Mesenchymal stem cell (in vitro differentiated cells and primary cell): ENCODE measurements at regions not wholly inside any gene's neighbourhood (a gene's known extent, or its start where the extent isn't known, plus 50 kb on each side); places are given as distances from the start of the nearest gene placed in this dataset.
"Not testable (repeated sequence)": the region's sequence is repeated elsewhere in the genome, so short reads cannot be mapped to it uniquely, and the experiment has no call there.

Source experiments
- DNase-seq: peaks from one replicate; pipeline ENCODE4 v3.0.0-alpha.2; 2013
- H2AFZ ChIP-seq: one replicate; pipeline ENCODE4 v1.6.1; 2013; ENCODE audit warnings: low read depth, mild to moderate bottlenecking, control low read depth, inconsistent platforms, low read length, moderate library complexity
- H2AK5ac ChIP-seq: 2 replicates; pipeline ENCODE4 v1.6.1; 2013; ENCODE audit warnings: low read length, moderate library complexity, mild to moderate bottlenecking, inconsistent platforms; ENCODE audit not compliant: severe bottlenecking
- H2BK120ac ChIP-seq: one replicate; pipeline ENCODE4 v1.6.1; 2013; ENCODE audit warnings: low read depth, mild to moderate bottlenecking, inconsistent platforms, low read length, moderate library complexity
- H2BK12ac ChIP-seq, 2 experiments: one replicate each; pipeline ENCODE4 v1.6.1; 2013; ENCODE audit warnings: inconsistent platforms in 2 of 2, low read length in 2 of 2, mild to moderate bottlenecking in 2 of 2, moderate library complexity in 2 of 2, control low read depth in 1 of 2
- H2BK15ac ChIP-seq: one replicate; pipeline ENCODE4 v1.6.1; 2013; ENCODE audit warnings: mild to moderate bottlenecking, low read depth, inconsistent platforms; ENCODE audit not compliant: poor library complexity, severe bottlenecking
- H2BK5ac ChIP-seq: 2 replicates; pipeline ENCODE4 v1.6.1; 2013; ENCODE audit warnings: low read depth, mild to moderate bottlenecking, low read length, control low read depth, inconsistent platforms; ENCODE audit not compliant: poor library complexity, severe bottlenecking
- H3K14ac ChIP-seq, 2 experiments: one replicate each; pipeline ENCODE4 v1.6.1; 2013; ENCODE audit warnings: inconsistent platforms in 2 of 2, low read length in 2 of 2, control low read depth in 1 of 2, mild to moderate bottlenecking in 1 of 2, moderate library complexity in 1 of 2
- H3K18ac ChIP-seq, 2 experiments: one replicate each; pipeline ENCODE4 v1.6.1; 2013; ENCODE audit warnings: inconsistent platforms in 2 of 2, low read length in 2 of 2, control low read depth in 1 of 2, low read depth in 1 of 2, mild to moderate bottlenecking in 1 of 2
- H3K23ac ChIP-seq, 2 experiments: one replicate each; pipeline ENCODE4 v1.6.1; 2013; ENCODE audit warnings: inconsistent platforms in 2 of 2, low read length in 2 of 2, mild to moderate bottlenecking in 2 of 2, moderate library complexity in 2 of 2, control low read depth in 1 of 2
- H3K27ac ChIP-seq: 2 replicates; pipeline ENCODE4 v1.5.1; 2013; ENCODE audit warnings: mild to moderate bottlenecking, moderate library complexity, low read length, control low read depth, inconsistent platforms; ENCODE audit not compliant: poor library complexity, severe bottlenecking
- H3K27me3 ChIP-seq, 2 experiments: 2 replicates each; pipeline versions ENCODE4 v1.6.1 to v1.7.0; 2013; ENCODE audit warnings: low read length in 2 of 2, mild to moderate bottlenecking in 2 of 2, moderate library complexity in 2 of 2, control low read depth in 1 of 2, inconsistent platforms in 1 of 2; ENCODE audit not compliant: control insufficient read depth in 1 of 2, insufficient read depth in 1 of 2
- H3K36me3 ChIP-seq, 2 experiments: 2 replicates each; pipeline versions ENCODE4 v1.6.1 to v1.7.0; 2013; ENCODE audit warnings: low read length in 2 of 2, control low read depth in 1 of 2, inconsistent platforms in 1 of 2, low read depth in 1 of 2, mild to moderate bottlenecking in 1 of 2; ENCODE audit not compliant: insufficient read depth in 2 of 2, control insufficient read depth in 1 of 2
- H3K4ac ChIP-seq, 2 experiments: one replicate each; pipeline ENCODE4 v1.6.1; 2013; ENCODE audit warnings: inconsistent platforms in 2 of 2, low read length in 2 of 2, mild to moderate bottlenecking in 2 of 2, moderate library complexity in 2 of 2, control low read depth in 1 of 2, low read depth in 1 of 2
- H3K4me1 ChIP-seq: 2 replicates; pipeline ENCODE4 v1.6.1; 2013; ENCODE audit warnings: low read depth, low read length, control low read depth; ENCODE audit not compliant: control insufficient read depth, insufficient read depth
- H3K4me2 ChIP-seq: 2 replicates; pipeline ENCODE4 v1.6.1; 2013; ENCODE audit warnings: low read length, mild to moderate bottlenecking, inconsistent platforms; ENCODE audit not compliant: poor library complexity, severe bottlenecking
- H3K4me3 ChIP-seq, 2 experiments: 2 replicates each; pipeline versions ENCODE4 v1.5.1 to v1.7.0; 2013; ENCODE audit warnings: low read length in 2 of 2, mild to moderate bottlenecking in 2 of 2, control low read depth in 1 of 2, low read depth in 1 of 2; ENCODE audit not compliant: insufficient read depth in 1 of 2
- H3K79me1 ChIP-seq: replicated peaks from 2 replicates; pipeline ENCODE4 v1.6.1; 2013; ENCODE audit warnings: mild to moderate bottlenecking, control low read depth, low read length, inconsistent platforms; ENCODE audit not compliant: poor library complexity, severe bottlenecking
- H3K9ac ChIP-seq: 2 replicates; pipeline ENCODE4 v1.7.0; 2013; ENCODE audit warnings: mild to moderate bottlenecking, low read length, moderate library complexity
- H3K9me3 ChIP-seq: 2 replicates; pipeline ENCODE4 v1.7.0; 2013; ENCODE audit warnings: mild to moderate bottlenecking, low read length; ENCODE audit not compliant: control insufficient read depth
- H4K8ac ChIP-seq: one replicate; pipeline ENCODE4 v1.6.1; 2013; ENCODE audit warnings: inconsistent platforms, mild to moderate bottlenecking, low read length, moderate library complexity
- H4K91ac ChIP-seq: one replicate; pipeline ENCODE4 v1.6.1; 2013; ENCODE audit warnings: mild to moderate bottlenecking, low read length, inconsistent platforms
- WGBS: methylation state at CpG from one replicate; pipeline ENCODE4 v1.1.7; 2013; ENCODE audit warnings: mixed read lengths; 5-methylcytosine and 5-hydroxymethylcytosine counted together

GRCh38 chr2:150249735-150250134 lies 237.7 kb downstream of the RND3 start:
- H3K27me3 ChIP-seq, H3K23ac ChIP-seq, H3K27ac ChIP-seq, H3K79me1 ChIP-seq, H3K18ac ChIP-seq, H2AK5ac ChIP-seq, H2AFZ ChIP-seq, H4K8ac ChIP-seq, H3K36me3 ChIP-seq, H3K9ac ChIP-seq, H3K4ac ChIP-seq, H3K14ac ChIP-seq, H2BK5ac ChIP-seq, H3K4me2 ChIP-seq, H3K9me3 ChIP-seq, H2BK12ac ChIP-seq, H4K91ac ChIP-seq, H3K4me3 ChIP-seq, DNase-seq, H2BK120ac ChIP-seq, H2BK15ac ChIP-seq, H3K4me1 ChIP-seq: not testable (repeated sequence)
- WGBS: 86% methylated on average over 1 of the region's 1 CpG

GRCh38 chr2:150247481-150247880 lies 240.0 kb downstream of the RND3 start:
- no peak overlapping the region for H4K91ac ChIP-seq
- H3K9me3 ChIP-seq: no peaks in the 10 kb centered on the region
- DNase-seq: no peak
- H2BK15ac ChIP-seq: no peak overlapping the region
- no peak overlapping the region for H2AK5ac ChIP-seq
- no peak overlapping the region for H3K18ac ChIP-seq
- WGBS: no CpG with 5 or more reads among the region's 1 CpG
- no peak overlapping the region for H2BK5ac ChIP-seq
- no peaks in the 10 kb centered on the region for H3K36me3 ChIP-seq
- H3K4me2 ChIP-seq: no peak overlapping the region
- H4K8ac ChIP-seq: no peak overlapping the region
- H3K4me1 ChIP-seq: no peaks in the 10 kb centered on the region
- no peak overlapping the region for H3K27ac ChIP-seq
- H3K27me3 ChIP-seq: no peaks in the 10 kb centered on the region
- H3K9ac ChIP-seq: no peak overlapping the region
- H3K4ac ChIP-seq: no peak overlapping the region
- H2BK12ac ChIP-seq: no peak overlapping the region
- no peak overlapping the region for H3K4me3 ChIP-seq
- no peak overlapping the region for H3K14ac ChIP-seq
- no peak overlapping the region for H2AFZ ChIP-seq
- H2BK120ac ChIP-seq: no peak overlapping the region
- H3K23ac ChIP-seq: no peak overlapping the region
- H3K79me1 ChIP-seq: no peaks in the 10 kb centered on the region

- no peak overlapping the region for H2BK12ac ChIP-seq
- no peaks in the 10 kb centered on the region for H3K27me3 ChIP-seq
- no peak overlapping the region for H4K91ac ChIP-seq
- H2BK120ac ChIP-seq: no peak overlapping the region
- peak; percentile 87 for DNase-seq
- no peak overlapping the region for H2BK15ac ChIP-seq
- no peak overlapping the region for H2AK5ac ChIP-seq
- no peak overlapping the region for H2AFZ ChIP-seq
- no peak overlapping the region for H4K8ac ChIP-seq
- H3K14ac ChIP-seq: no peak overlapping the region
- peak overlapping the region in 1 of 2 experiments; percentile 67 for H3K18ac ChIP-seq
- no peak overlapping the region for H3K27ac ChIP-seq
- H3K9ac ChIP-seq: peak overlapping the region; percentile 85
- no peak overlapping the region for H2BK5ac ChIP-seq
- H3K4me1 ChIP-seq: no peaks in the 10 kb centered on the region
- no peaks in the 10 kb centered on the region for H3K9me3 ChIP-seq
- no peak overlapping the region for H3K4ac ChIP-seq
- no peaks in the 10 kb centered on the region for H3K36me3 ChIP-seq
- no peak overlapping the region for H3K23ac ChIP-seq
- peak overlapping the region in 1 of 2 experiments; percentile 17 for H3K4me3 ChIP-seq
- 18% methylated on average over 6 of the region's 7 CpGs for WGBS
- no peaks in the 10 kb centered on the region for H3K79me1 ChIP-seq
- no peak overlapping the region for H3K4me2 ChIP-seq
These were observed 252.6 kb downstream of the RND3 start for GRCh38 chr2:150234787-150235446.

- no peaks in the 10 kb centered on the region for H3K9me3 ChIP-seq
- no peak overlapping the region for H3K9ac ChIP-seq
- H3K4me2 ChIP-seq: no peak overlapping the region
- H2AFZ ChIP-seq: no peak overlapping the region
- no peak overlapping the region for H2AK5ac ChIP-seq
- peak overlapping the region in 1 of 2 experiments; percentile 7 for H3K14ac ChIP-seq
- H3K27me3 ChIP-seq: no peaks in the 10 kb centered on the region
- no peak overlapping the region for H3K4me3 ChIP-seq
- no peaks in the 10 kb centered on the region for H3K36me3 ChIP-seq
- no peak overlapping the region for H2BK120ac ChIP-seq
- no peak overlapping the region for H3K18ac ChIP-seq
- no peaks in the 10 kb centered on the region for H3K79me1 ChIP-seq
- H4K8ac ChIP-seq: no peak overlapping the region
- H4K91ac ChIP-seq: no peak overlapping the region
- DNase-seq: no peak
- H3K23ac ChIP-seq: no peak overlapping the region
- no peak overlapping the region for H2BK15ac ChIP-seq
- no peak overlapping the region for H3K27ac ChIP-seq
- H2BK5ac ChIP-seq: no peak overlapping the region
- no peak overlapping the region for H3K4ac ChIP-seq
- H2BK12ac ChIP-seq: peak overlapping the region in 1 of 2 experiments; percentile 42
- H3K4me1 ChIP-seq: no peaks in the 10 kb centered on the region
These were observed 254.6 kb downstream of the RND3 start for GRCh38 chr2:150232871-150233270.
